Natural killer cell (primary cell): ENCODE measurements at regions not wholly inside any gene's neighbourhood (a gene's known extent, or its start where the extent isn't known, plus 50 kb on each side); places are given as distances from the start of the nearest gene placed in this dataset.

Experiments
- ATAC-seq, 3 donors: fragments of 150-1000 bp in 2 of 3; fragments of 200-7000 bp in 1 of 3; cut with Tn5 transposase; 1 replicate in 1 of 3; 2 replicates in 2 of 3; pipeline ENCODE4 v1.10.0; 2021; ENCODE audit warnings: mild to moderate bottlenecking in 2 of 3, moderate library complexity in 2 of 3
- DNase-seq, 2 donors: peaks; one replicate each; pipeline versions ENCODE4 v3.0.0 to v3.0.0-alpha.2; 2013 to 2021; ENCODE audit warnings: mixed read lengths in 1 of 2
- H3K27ac ChIP-seq: one replicate; pipeline ENCODE4 v1.5.1; 2013; ENCODE audit warnings: mild to moderate bottlenecking, low read length
- H3K27me3 ChIP-seq: one replicate; pipeline ENCODE4 v1.6.1; 2013; ENCODE audit warnings: low read length; ENCODE audit not compliant: control insufficient read depth, insufficient read depth
- H3K36me3 ChIP-seq: one replicate; pipeline ENCODE4 v1.6.1; 2013; ENCODE audit warnings: low read length; ENCODE audit not compliant: control insufficient read depth, insufficient read depth
- H3K4me1 ChIP-seq: one replicate; pipeline ENCODE4 v1.6.1; 2013; ENCODE audit warnings: low read length; ENCODE audit not compliant: control insufficient read depth, insufficient read depth
- H3K4me3 ChIP-seq: one replicate; pipeline ENCODE4 v1.5.1; 2013; ENCODE audit warnings: low read length
- H3K9me3 ChIP-seq: one replicate; pipeline ENCODE4 v1.6.1; 2013; ENCODE audit warnings: low read length; ENCODE audit not compliant: control insufficient read depth, insufficient read depth
- H3K27ac Mint-ChIP-seq, 2 donors: one replicate each; pipeline ENCODE4 v1.8.0; 2022; ENCODE audit warnings: mild to moderate bottlenecking in 2 of 2, mixed read lengths in 2 of 2, moderate library complexity in 1 of 2
- H3K27me3 Mint-ChIP-seq, 2 donors: one replicate each; pipeline ENCODE4 v1.8.0; 2022; ENCODE audit warnings: low read depth in 2 of 2, mixed read lengths in 2 of 2
- H3K36me3 Mint-ChIP-seq: one replicate; pipeline ENCODE4 v1.8.0; 2022; ENCODE audit warnings: mixed read lengths
- H3K4me1 Mint-ChIP-seq, 2 donors: one replicate each; pipeline ENCODE4 v1.8.0; 2022; ENCODE audit warnings: mixed read lengths in 2 of 2
- H3K4me3 Mint-ChIP-seq: one replicate; pipeline ENCODE4 v1.8.0; 2022; ENCODE audit warnings: mild to moderate bottlenecking, moderate library complexity, mixed read lengths
- H3K9me3 Mint-ChIP-seq, 2 donors: one replicate each; pipeline ENCODE4 v1.8.0; 2022; ENCODE audit warnings: mixed read lengths in 2 of 2
- WGBS: methylation state at CpG from one replicate; pipeline ENCODE4 v1.1.7; 2013; ENCODE audit warnings: missing lambda C conversion rate; ENCODE audit not compliant: insufficient coverage; 5-methylcytosine and 5-hydroxymethylcytosine counted together
- intact Hi-C: fragments of 100-400 bp; cut with micrococcal nuclease; formaldehyde crosslinking; loops from one replicate; pipeline ENCODE4 v1.14.2; 2022
- TF ChIP-seq, protein P1 (sequence below): fragments of 200-600 bp; IDR thresholded peaks from one replicate; pipeline ENCODE4 v1.8.0; 2022; ENCODE audit warnings: antibody characterized with exemption

DNA sequence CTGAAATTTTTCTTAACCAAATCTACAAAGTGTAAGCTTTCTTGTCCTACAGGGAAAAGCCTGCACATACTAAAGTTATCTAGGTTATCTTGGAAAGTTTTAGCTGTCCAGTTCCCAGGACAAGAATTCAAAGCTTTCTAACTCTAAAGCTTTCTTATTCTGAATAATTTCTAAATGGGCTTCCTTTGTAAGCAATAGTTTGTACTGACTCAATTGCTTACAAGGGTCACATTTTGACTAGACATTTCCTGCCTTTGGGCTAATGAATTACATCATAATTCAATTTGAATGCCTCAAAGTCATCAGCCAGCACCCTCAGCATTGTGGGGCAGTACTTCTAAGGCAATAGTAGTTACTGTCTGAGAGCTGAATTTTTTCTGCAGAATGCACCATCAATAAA lies 223.0 kb downstream of the LTN1 start:
- H3K9me3 Mint-ChIP-seq, result peaks cover 0 to 6% of the 10 kb centered on the region in 2 donors
- Histone ChIP-seq H3K9me3 (no peaks in the 10 kb centered on the region), H3K4me1 (no peaks in the 10 kb centered on the region), H3K36me3 (no peaks in the 10 kb centered on the region), H3K4me3 (no peak overlapping the region), H3K27ac (no peak overlapping the region), H3K27me3 (no peaks in the 10 kb centered on the region)
- no peaks in the 10 kb centered on the region for H3K27me3 Mint-ChIP-seq
- H3K36me3 Mint-ChIP-seq, result no peaks in the 10 kb centered on the region
- ATAC-seq (no peak), DNase-seq (no peak)
- peaks cover 27 to 34% of the 10 kb centered on the region in 2 donors for H3K4me1 Mint-ChIP-seq
- H3K27ac Mint-ChIP-seq, result peak overlapping the region in 1 of 2 donors; percentile 37
- TF ChIP-seq, protein P1, sequence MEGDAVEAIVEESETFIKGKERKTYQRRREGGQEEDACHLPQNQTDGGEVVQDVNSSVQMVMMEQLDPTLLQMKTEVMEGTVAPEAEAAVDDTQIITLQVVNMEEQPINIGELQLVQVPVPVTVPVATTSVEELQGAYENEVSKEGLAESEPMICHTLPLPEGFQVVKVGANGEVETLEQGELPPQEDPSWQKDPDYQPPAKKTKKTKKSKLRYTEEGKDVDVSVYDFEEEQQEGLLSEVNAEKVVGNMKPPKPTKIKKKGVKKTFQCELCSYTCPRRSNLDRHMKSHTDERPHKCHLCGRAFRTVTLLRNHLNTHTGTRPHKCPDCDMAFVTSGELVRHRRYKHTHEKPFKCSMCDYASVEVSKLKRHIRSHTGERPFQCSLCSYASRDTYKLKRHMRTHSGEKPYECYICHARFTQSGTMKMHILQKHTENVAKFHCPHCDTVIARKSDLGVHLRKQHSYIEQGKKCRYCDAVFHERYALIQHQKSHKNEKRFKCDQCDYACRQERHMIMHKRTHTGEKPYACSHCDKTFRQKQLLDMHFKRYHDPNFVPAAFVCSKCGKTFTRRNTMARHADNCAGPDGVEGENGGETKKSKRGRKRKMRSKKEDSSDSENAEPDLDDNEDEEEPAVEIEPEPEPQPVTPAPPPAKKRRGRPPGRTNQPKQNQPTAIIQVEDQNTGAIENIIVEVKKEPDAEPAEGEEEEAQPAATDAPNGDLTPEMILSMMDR, result no peak
- intact Hi-C loops, result no loop called here
- H3K4me3 Mint-ChIP-seq, result no peak overlapping the region

DNA sequence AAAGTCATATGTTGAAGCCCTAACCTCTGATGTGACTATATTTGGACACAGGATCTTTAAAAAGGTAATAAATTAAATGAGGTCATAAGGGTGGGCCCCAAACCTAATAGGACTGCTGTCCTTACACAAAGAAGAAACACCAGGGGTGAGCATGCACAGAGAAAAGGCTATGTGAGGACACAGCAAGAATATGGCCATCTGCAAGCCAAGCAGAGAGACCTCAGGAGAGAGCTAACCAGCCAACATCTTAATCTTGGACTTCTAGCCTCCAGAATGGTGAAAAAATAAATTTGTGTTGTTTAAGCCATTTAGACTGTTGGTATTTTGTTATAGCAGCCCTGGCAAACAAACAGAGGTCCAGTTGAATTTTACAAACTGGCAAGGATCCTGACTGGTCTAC lies 223.9 kb downstream of the LTN1 start:
- no peak for DNase-seq
- H3K27ac ChIP-seq, result no peak overlapping the region
- H3K27me3 Mint-ChIP-seq, result no peaks in the 10 kb centered on the region
- no peaks in the 10 kb centered on the region for H3K36me3 Mint-ChIP-seq
- H3K4me1 ChIP-seq, result no peaks in the 10 kb centered on the region
- no peaks in the 10 kb centered on the region for H3K36me3 ChIP-seq
- peaks cover 33 to 35% of the 10 kb centered on the region in 2 donors for H3K4me1 Mint-ChIP-seq
- H3K9me3 Mint-ChIP-seq, result peaks cover 0 to 6% of the 10 kb centered on the region in 2 donors
- H3K4me3 Mint-ChIP-seq, result no peak overlapping the region
- no peaks in the 10 kb centered on the region for H3K27me3 ChIP-seq
- no peaks in the 10 kb centered on the region for H3K9me3 ChIP-seq
- no peak overlapping the region for H3K27ac Mint-ChIP-seq
- no peak overlapping the region for H3K4me3 ChIP-seq
- intact Hi-C loops, result no loop called here
- no peak for ATAC-seq
- TF ChIP-seq, protein P1, result no peak

DNA sequence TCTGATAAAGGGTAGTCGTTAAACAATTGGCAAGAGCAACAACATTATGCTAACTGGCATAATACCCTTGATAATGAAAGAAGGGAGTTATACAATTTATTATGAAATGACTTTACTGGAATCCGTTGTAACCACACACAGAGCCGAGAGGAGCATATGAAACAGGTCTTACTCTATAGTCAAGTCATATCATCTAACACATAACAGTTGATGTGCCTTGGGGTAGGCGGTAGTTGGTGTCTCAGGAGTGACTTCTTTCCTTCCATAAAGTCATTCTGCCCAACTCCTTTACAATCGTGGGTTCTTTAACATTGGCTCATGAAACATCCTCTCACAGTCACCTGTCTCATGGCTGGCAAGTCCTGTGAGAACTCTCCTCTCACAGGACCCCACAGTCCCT lies 225.2 kb downstream of the LTN1 start:
- TF ChIP-seq, protein P1, result no peak

DNA sequence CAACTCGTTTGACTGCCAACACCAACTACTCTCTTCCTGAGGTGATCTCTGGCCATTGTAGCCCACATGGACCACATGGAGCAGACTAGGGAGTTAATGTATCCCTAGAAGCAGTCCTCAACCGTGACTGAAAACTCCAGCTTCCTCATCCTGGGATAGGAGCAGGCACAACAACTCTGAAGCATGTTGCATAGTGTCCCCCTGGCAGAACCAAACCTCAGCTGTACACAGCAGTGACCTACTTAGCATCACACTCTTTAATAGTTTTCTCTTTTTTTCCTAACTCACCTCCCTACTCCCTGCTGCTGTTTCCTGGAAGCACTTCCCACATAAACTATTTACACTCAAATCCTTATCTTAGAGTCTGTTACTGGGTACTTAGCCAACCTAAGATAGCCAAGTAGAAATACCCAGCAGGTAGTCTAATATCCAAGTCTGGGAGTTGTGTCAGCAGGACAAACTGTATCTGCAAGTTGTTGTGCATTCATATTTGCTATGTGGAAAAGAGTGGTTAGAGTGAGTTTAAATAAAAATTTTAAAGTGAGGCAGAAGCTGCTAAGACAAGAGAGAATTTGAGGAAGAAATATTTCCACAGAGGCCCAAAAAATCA lies 228.8 kb downstream of the LTN1 start:
- DNase-seq, result no peak
- ATAC-seq, result no peak
- H3K27me3 Mint-ChIP-seq, result no peaks in the 10 kb centered on the region
- Histone ChIP-seq H3K27ac (no peak overlapping the region), H3K36me3 (no peaks in the 10 kb centered on the region), H3K4me3 (no peak overlapping the region), H3K27me3 (no peaks in the 10 kb centered on the region), H3K9me3 (no peaks in the 10 kb centered on the region), H3K4me1 (no peaks in the 10 kb centered on the region)
- peak overlapping the region in 1 of 2 donors; percentile 19 for H3K27ac Mint-ChIP-seq
- WGBS, result 65% methylated on average over 2 of the region's 2 CpGs
- H3K9me3 Mint-ChIP-seq, result peaks cover 0 to 6% of the 10 kb centered on the region in 2 donors
- no peaks in the 10 kb centered on the region for H3K36me3 Mint-ChIP-seq
- peaks cover 30 to 37% of the 10 kb centered on the region in 2 donors for H3K4me1 Mint-ChIP-seq
- intact Hi-C loops, result no loop called here
- TF ChIP-seq, protein P1, result no peak
- H3K4me3 Mint-ChIP-seq, result no peak overlapping the region

More for the DNA sequence above, 225.2 kb downstream of the LTN1 start:
- no peak overlapping the region for H3K27ac ChIP-seq
- Mint-ChIP-seq H3K27ac (no peak overlapping the region), H3K9me3 (peaks cover 0 to 6% of the 10 kb centered on the region in 2 donors), H3K27me3 (no peaks in the 10 kb centered on the region), H3K4me1 (peaks cover 42 to 45% of the 10 kb centered on the region in 2 donors), H3K4me3 (no peak overlapping the region), H3K36me3 (no peaks in the 10 kb centered on the region)
- H3K4me1 ChIP-seq, result no peaks in the 10 kb centered on the region
- no peaks in the 10 kb centered on the region for H3K27me3 ChIP-seq
- DNase-seq (no peak), ATAC-seq (no peak)
- no peaks in the 10 kb centered on the region for H3K36me3 ChIP-seq
- H3K4me3 ChIP-seq, result no peak overlapping the region
- WGBS, result 74% methylated on average over 4 of the region's 5 CpGs
- intact Hi-C loops, result no loop called here
- H3K9me3 ChIP-seq, result no peaks in the 10 kb centered on the region
